GM18517 (cell line): ENCODE measurements at regions not wholly inside any gene's neighbourhood (a gene's known extent, or its start where the extent isn't known, plus 50 kb on each side); places are given as distances from the start of the nearest gene placed in this dataset.

ENCODE experiments used
- ATAC-seq: cut with Tn5 transposase; IDR thresholded peaks from one replicate; pipeline ENCODE4 v1.9.1; 2021; ENCODE audit warnings: mild to moderate bottlenecking, moderate library complexity; ENCODE audit not compliant: unreplicated experiment

- ATAC-seq: no peak
Observed at GRCh38 chr5:58074717-58075116, 385.2 kb downstream of the PLK2 start.

GRCh38 chr5:58074222-58074621 is 385.7 kb downstream of the PLK2 start:
- ATAC-seq: no peak

- no peak for ATAC-seq
Observed at GRCh38 chr5:58073243-58073642, 386.6 kb downstream of the PLK2 start.

GRCh38 chr5:58072300-58072965 is 387.5 kb downstream of the PLK2 start:
- no peak for ATAC-seq

GRCh38 chr5:58071566-58071965 is 388.3 kb downstream of the PLK2 start:
- ATAC-seq: no peak

- no peak for ATAC-seq
Observed at GRCh38 chr5:58069846-58070245, 390.0 kb downstream of the PLK2 start.

GRCh38 chr5:58069016-58069705 is 390.7 kb downstream of the PLK2 start:
- no peak for ATAC-seq

GRCh38 chr5:58066557-58066956 is 393.3 kb downstream of the PLK2 start:
- no peak for ATAC-seq

GRCh38 chr5:58066076-58066475 is 393.8 kb downstream of the PLK2 start:
- no peak for ATAC-seq

GRCh38 chr5:58064801-58065200 is 395.1 kb downstream of the PLK2 start:
- no peak for ATAC-seq

- ATAC-seq: no peak
Observed at GRCh38 chr5:58060996-58061395, 398.9 kb downstream of the PLK2 start.

- ATAC-seq: no peak
Observed at GRCh38 chr5:58057324-58057723, 402.6 kb downstream of the PLK2 start.

- ATAC-seq: no peak
Observed at GRCh38 chr5:58056546-58056945, 403.3 kb downstream of the PLK2 start.

GRCh38 chr5:58054018-58054417 is 405.9 kb downstream of the PLK2 start:
- no peak for ATAC-seq

GRCh38 chr5:58048954-58049353 is 410.9 kb downstream of the PLK2 start:
- no peak for ATAC-seq

- ATAC-seq: no peak
Observed at GRCh38 chr5:58048185-58048925, 411.5 kb downstream of the PLK2 start.

- ATAC-seq: no peak
Observed at GRCh38 chr5:58046371-58046770, 413.5 kb downstream of the PLK2 start.

- ATAC-seq: no peak
Observed at GRCh38 chr5:58044166-58044565, 415.7 kb downstream of the PLK2 start.

- no peak for ATAC-seq
Observed at GRCh38 chr5:58043032-58043945, 416.6 kb downstream of the PLK2 start.

- ATAC-seq: no peak
Observed at GRCh38 chr5:58041884-58042283, 418.0 kb downstream of the PLK2 start.

GRCh38 chr5:58040846-58041245 is 419.0 kb downstream of the PLK2 start:
- no peak for ATAC-seq
